ENCODE measurements at regions not wholly inside any gene's neighbourhood (a gene's known extent, or its start where the extent isn't known, plus 50 kb on each side); places are given as distances from the start of the nearest gene placed in this dataset.

GRCh38 chr4:100963627-100964026, 383.7 kb downstream of the PPP3CA start:
- no peak for TF ChIP-seq POLR2AphosphoS5 (IDR thresholded peaks at IDR 0.05; ENCODE audit: insufficient read depth, low read depth, low read length)
- no peak for TF ChIP-seq CTCF (IDR thresholded peaks at IDR 0.05; ENCODE audit: extremely low read depth in 1 of 2, insufficient read depth in 1 of 2, low read depth in 1 of 2, low read length in 2 of 2)
- TF ChIP-seq POLR2A (IDR thresholded peaks at IDR 0.05; ENCODE audit: low read depth, low read length), result no peak

Measured in endothelial cell of umbilical vein (primary cell).